PC-3 (cell line): ENCODE measurements at regions not wholly inside any gene's neighbourhood (a gene's known extent, or its start where the extent isn't known, plus 50 kb on each side); places are given as distances from the start of the nearest gene placed in this dataset.

Experiments
- ATAC-seq: fragments of 200-7000 bp; cut with Tn5 transposase; 2 replicates; pipeline ENCODE4 v1.9.1; 2020; ENCODE audit warnings: mild to moderate bottlenecking, moderate library complexity
- BruUV-seq: library from RNA; stranded (reverse); fragments of 400-500 nt; replicated peaks from 2 replicates; lab custom pipeline; 2021; lab: Mats Ljungman, UMichigan
- CTCF ChIA-PET: fragments of 300-600 bp; sonication (Branson Sonifier 250); formaldehyde crosslinking; loops from one replicate; lab custom pipeline; 2022; ENCODE audit warnings: antibody characterized with exemption; lab: Charles Lee
- POLR2A ChIA-PET: fragments of 300-600 bp; sonication (Branson Sonifier 250); formaldehyde crosslinking; loops from one replicate; lab custom pipeline; 2022; ENCODE audit warnings: antibody characterized with exemption; ENCODE audit not compliant: unreplicated experiment; lab: Charles Lee
- DNase-seq: peaks from one replicate; pipeline ENCODE4 v3.0.0-alpha.2; 2015
- H2AFZ ChIP-seq: fragments of 300-600 bp; sonication (generic); 2 replicates; pipeline ENCODE4 v1.6.0; 2016; ENCODE audit warnings: antibody characterized with exemption, low read length
- H3F3A ChIP-seq: fragments of 300-600 bp; sonication (generic); one replicate; pipeline ENCODE4 v1.6.0; 2017; ENCODE audit warnings: antibody characterized with exemption, low read length, control low read depth, mild to moderate bottlenecking; ENCODE audit not compliant: unreplicated experiment
- H3K27ac ChIP-seq: fragments of 300-600 bp; sonication (generic); 2 replicates; pipeline ENCODE4 v1.5.1; 2016; ENCODE audit warnings: mild to moderate bottlenecking, low read length
- H3K27me3 ChIP-seq: fragments of 300-600 bp; sonication (generic); 2 replicates; pipeline ENCODE4 v1.6.1; 2016; ENCODE audit warnings: low read length, mixed read lengths
- H3K36me3 ChIP-seq: fragments of 300-600 bp; sonication (generic); 2 replicates; pipeline ENCODE4 v1.6.1; 2016; ENCODE audit warnings: low read depth, mixed run types, low read length, mixed read lengths
- H3K4me1 ChIP-seq: fragments of 300-600 bp; sonication (generic); 2 replicates; pipeline ENCODE4 v1.5.1; 2016; ENCODE audit warnings: low read length; ENCODE audit not compliant: insufficient read depth
- H3K4me2 ChIP-seq: fragments of 300-600 bp; sonication (generic); 2 replicates; pipeline ENCODE4 v1.6.0; 2016; ENCODE audit warnings: low read length
- H3K4me3 ChIP-seq: fragments of 300-600 bp; sonication (generic); 2 replicates; pipeline ENCODE4 v1.5.1; 2016; ENCODE audit warnings: mild to moderate bottlenecking, low read length, mixed read lengths
- H3K79me2 ChIP-seq: fragments of 300-600 bp; sonication (generic); 2 replicates; pipeline ENCODE4 v1.6.1; 2017; ENCODE audit warnings: low read length, mixed read lengths
- H3K9ac ChIP-seq: fragments of 300-600 bp; sonication (generic); 2 replicates; pipeline ENCODE4 v1.6.0; 2016; ENCODE audit warnings: mild to moderate bottlenecking, low read length
- H3K9me2 ChIP-seq: fragments of 300-600 bp; sonication (generic); replicated peaks from 2 replicates; pipeline ENCODE4 v1.6.1; 2016; ENCODE audit warnings: mixed run types, low read length, mixed read lengths
- H3K9me3 ChIP-seq: fragments of 300-600 bp; sonication (generic); 2 replicates; pipeline ENCODE4 v1.6.1; 2016; ENCODE audit warnings: low read length, mixed read lengths
- H4K20me1 ChIP-seq: fragments of 300-600 bp; sonication (generic); 2 replicates; pipeline ENCODE4 v1.6.1; 2016; ENCODE audit warnings: low read length, mixed read lengths
- EZH2 ChIP-seq: fragments of 300-600 bp; sonication (generic); IDR thresholded peaks from one replicate; pipeline ENCODE4 v1.6.1; 2017; ENCODE audit warnings: antibody characterized with exemption, mild to moderate bottlenecking, low read length; ENCODE audit not compliant: unreplicated experiment
- EZH2phosphoT487 ChIP-seq: fragments of 300-600 bp; sonication (generic); IDR thresholded peaks from 2 replicates; pipeline ENCODE4 v1.6.1; 2018; ENCODE audit warnings: mild to moderate bottlenecking, antibody characterized with exemption, low read length, borderline replicate concordance
- intact Hi-C: fragments of 100-400 bp; cut with micrococcal nuclease; formaldehyde crosslinking; loops from 2 replicates; pipeline ENCODE4 v1.9.0; 2023
- TF ChIP-seq, protein P1 (sequence below): fragments of 300-600 bp; sonication (generic); conservative IDR thresholded peaks from 2 replicates; pipeline ENCODE4 v1.5.1; 2017; ENCODE audit warnings: antibody characterized with exemption, low read depth, mild to moderate bottlenecking, low read length

- ATAC-seq (no peak), DNase-seq (no peak)
- peak overlapping the region; percentile 84 for H3K4me2 ChIP-seq
- ChIA-PET POLR2A (interaction anchor here (0.6 to 1.3 kb wide), 5 partner anchors 26 to 70 kb away, joined by 3 to 6 read pairs (median 4); no protein-coding TSS in a partner anchor), CTCF (interaction anchor here (0.6 to 1.5 kb wide), 5 partner anchors 26 to 84 kb away, joined by 3 to 5 read pairs (median 4); no protein-coding TSS in a partner anchor)
- H3K4me3 ChIP-seq = peak overlapping the region; percentile 59
- no peaks in the 10 kb centered on the region for H3K79me2 ChIP-seq
- peak overlapping the region; percentile 48 for H3K9ac ChIP-seq
- H3K27me3 ChIP-seq = no peaks in the 10 kb centered on the region
- H3K36me3 ChIP-seq = no peaks in the 10 kb centered on the region
- H4K20me1 ChIP-seq = no peaks in the 10 kb centered on the region
- no peaks in the 10 kb centered on the region for H3K9me2 ChIP-seq
- peak overlapping the region; percentile 52 for H2AFZ ChIP-seq
- no TSS peak for BruUV-seq
- no peaks in the 10 kb centered on the region for H3K9me3 ChIP-seq
- no peak for TF ChIP-seq EZH2phosphoT487
- TF ChIP-seq, protein P1, sequence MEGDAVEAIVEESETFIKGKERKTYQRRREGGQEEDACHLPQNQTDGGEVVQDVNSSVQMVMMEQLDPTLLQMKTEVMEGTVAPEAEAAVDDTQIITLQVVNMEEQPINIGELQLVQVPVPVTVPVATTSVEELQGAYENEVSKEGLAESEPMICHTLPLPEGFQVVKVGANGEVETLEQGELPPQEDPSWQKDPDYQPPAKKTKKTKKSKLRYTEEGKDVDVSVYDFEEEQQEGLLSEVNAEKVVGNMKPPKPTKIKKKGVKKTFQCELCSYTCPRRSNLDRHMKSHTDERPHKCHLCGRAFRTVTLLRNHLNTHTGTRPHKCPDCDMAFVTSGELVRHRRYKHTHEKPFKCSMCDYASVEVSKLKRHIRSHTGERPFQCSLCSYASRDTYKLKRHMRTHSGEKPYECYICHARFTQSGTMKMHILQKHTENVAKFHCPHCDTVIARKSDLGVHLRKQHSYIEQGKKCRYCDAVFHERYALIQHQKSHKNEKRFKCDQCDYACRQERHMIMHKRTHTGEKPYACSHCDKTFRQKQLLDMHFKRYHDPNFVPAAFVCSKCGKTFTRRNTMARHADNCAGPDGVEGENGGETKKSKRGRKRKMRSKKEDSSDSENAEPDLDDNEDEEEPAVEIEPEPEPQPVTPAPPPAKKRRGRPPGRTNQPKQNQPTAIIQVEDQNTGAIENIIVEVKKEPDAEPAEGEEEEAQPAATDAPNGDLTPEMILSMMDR = no peak
- TF ChIP-seq EZH2 = no peak
- no peaks in the 10 kb centered on the region for H3F3A ChIP-seq
- peak overlapping the region; percentile 78 for H3K27ac ChIP-seq
- H3K4me1 ChIP-seq = peaks cover 38% of the 10 kb centered on the region
- intact Hi-C loops = loop anchor here (2.0 kb wide), 1 partner anchor 67 kb away; no protein-coding TSS in a partner anchor
These were observed 68.0 kb upstream of the PIM1 start for GRCh38 chr6:37101991-37102298.

DNA sequence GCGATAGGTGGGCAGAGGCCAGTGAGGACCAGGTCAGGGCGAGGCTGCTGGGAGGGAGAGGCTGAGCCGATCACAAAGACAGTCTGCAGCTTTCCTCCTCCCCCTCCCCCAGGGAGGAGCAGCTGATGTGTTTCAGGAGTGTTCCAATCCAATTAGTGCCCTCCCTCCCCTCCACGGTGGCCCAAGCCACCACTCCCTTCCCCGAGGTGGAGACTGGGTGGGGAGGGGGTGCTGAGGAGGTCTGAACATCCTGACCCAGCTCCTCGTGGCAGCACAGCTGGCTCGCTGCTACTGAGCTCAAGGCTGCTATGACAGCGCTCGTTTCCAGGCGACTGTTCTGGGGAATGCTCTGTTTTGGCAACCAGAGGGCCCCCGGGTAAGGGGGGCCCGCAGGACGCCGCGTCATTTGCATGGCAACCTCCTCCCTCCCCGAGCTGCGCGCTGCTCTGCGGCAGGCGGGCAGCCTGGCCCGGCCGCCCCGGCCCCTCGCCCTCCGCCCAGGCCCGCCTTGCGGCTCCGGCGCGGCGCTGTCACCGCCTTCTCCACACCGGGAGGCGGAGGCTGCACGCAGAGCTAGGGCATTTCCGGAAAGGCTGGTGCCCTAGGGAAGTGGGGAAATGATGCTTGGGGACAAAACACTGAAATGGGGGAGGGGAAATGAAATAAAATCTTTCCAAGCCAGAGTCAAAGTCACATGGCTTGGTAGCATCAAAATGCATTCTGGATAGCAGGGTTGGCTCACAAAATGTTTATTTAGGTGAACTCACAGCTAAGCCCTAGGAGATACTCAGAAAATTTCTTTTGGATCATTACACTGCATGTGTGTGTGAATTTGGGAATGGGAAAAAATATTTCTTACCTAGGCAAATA lies 67.4 kb upstream of the PIM1 start:
- intact Hi-C loops = loop anchor here (1.0 to 2.0 kb wide), 4 partner anchors 35 to 70 kb away; no protein-coding TSS in a partner anchor
- H3K27ac ChIP-seq = peak overlapping the region; percentile 78
- peak; percentile 82 for DNase-seq
- H3K9me3 ChIP-seq = no peaks in the 10 kb centered on the region
- peak overlapping the region; percentile 84 for H3K4me2 ChIP-seq
- TF ChIP-seq EZH2 (no peak), EZH2phosphoT487 (peak; percentile 81)
- TF ChIP-seq, protein P1 = no peak
- no peaks in the 10 kb centered on the region for H3F3A ChIP-seq
- BruUV-seq = TSS peak; percentile 75
- CTCF ChIA-PET = interaction anchor here (0.6 to 1.5 kb wide), 6 partner anchors 25 to 85 kb away, joined by 3 to 5 read pairs (median 4); no protein-coding TSS in a partner anchor
- no peaks in the 10 kb centered on the region for H4K20me1 ChIP-seq
- ATAC-seq = peak; percentile 66
- H3K27me3 ChIP-seq = no peaks in the 10 kb centered on the region
- POLR2A ChIA-PET = interaction anchor here (0.6 to 1.3 kb wide), 5 partner anchors 25 to 70 kb away, joined by 3 to 6 read pairs (median 4); no protein-coding TSS in a partner anchor
- peak overlapping the region; percentile 59 for H3K4me3 ChIP-seq
- H3K36me3 ChIP-seq = no peaks in the 10 kb centered on the region
- H3K4me1 ChIP-seq = peaks cover 38% of the 10 kb centered on the region
- no peaks in the 10 kb centered on the region for H3K79me2 ChIP-seq
- no peaks in the 10 kb centered on the region for H3K9me2 ChIP-seq
- peak overlapping the region; percentile 52 for H2AFZ ChIP-seq
- peak overlapping the region; percentile 48 for H3K9ac ChIP-seq
